Thyroid gland (tissue), 4 donors: ENCODE measurements at regions not wholly inside any gene's neighbourhood (a gene's known extent, or its start where the extent isn't known, plus 50 kb on each side); places are given as distances from the start of the nearest gene placed in this dataset.
"Not testable (repeated sequence)": the region's sequence is repeated elsewhere in the genome, so short reads cannot be mapped to it uniquely, and the experiment has no call there.

Source experiments
- POLR2A ChIP-seq, 2 donors: fragments of 450-650 bp; IDR thresholded peaks; one replicate each; pipeline ENCODE4 v1.6.1; 2017; ENCODE audit warnings: antibody characterized with exemption in 2 of 2, mild to moderate bottlenecking in 2 of 2, moderate library complexity in 1 of 2
- TF ChIP-seq, protein P1 (sequence below), 6 experiments: fragments of 200-600 bp in 3 of 6; fragments of 450-650 bp in 3 of 6; sonication (generic) in 3 of 6; IDR thresholded peaks; one replicate each; pipeline ENCODE4 v1.5.1; 2016 to 2019; ENCODE audit warnings: antibody characterized with exemption in 6 of 6, mild to moderate bottlenecking in 2 of 6, inconsistent platforms in 1 of 6, moderate library complexity in 1 of 6

DNA sequence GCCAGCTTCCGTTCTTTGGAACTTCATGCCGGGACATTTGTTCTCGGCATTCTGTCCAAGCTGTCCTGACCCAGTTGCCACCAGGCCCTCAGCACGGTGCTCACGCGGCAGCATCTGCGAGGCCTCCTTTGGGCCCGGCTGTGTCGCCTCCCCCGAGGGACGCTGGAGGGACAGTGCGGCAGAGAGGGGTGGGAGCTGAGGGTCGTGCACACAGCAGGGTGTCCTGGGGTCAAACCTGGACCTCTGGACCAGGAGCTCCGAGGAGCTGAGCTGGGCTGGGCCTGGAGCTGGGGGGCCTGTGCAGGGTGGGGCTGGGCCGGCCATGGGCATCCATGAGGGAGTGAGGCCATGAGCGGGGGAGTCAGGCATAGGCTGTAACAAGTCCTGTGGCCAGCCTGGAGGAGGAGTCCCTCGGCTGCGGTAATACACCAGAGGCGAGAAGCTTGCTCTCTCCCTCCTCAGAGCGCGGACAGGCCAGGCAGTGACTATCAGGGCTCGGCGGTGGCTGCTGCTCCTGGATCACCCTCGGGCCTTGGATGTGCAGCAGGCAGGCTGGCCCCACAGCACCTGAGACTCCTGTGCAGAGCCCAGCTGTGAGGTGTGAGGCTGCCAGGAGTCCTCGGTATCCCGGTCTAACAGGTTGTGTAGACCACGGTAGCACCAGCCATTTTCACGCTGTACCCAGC is 130.2 kb downstream of the IGLL1 start:
- TF ChIP-seq, protein P1, sequence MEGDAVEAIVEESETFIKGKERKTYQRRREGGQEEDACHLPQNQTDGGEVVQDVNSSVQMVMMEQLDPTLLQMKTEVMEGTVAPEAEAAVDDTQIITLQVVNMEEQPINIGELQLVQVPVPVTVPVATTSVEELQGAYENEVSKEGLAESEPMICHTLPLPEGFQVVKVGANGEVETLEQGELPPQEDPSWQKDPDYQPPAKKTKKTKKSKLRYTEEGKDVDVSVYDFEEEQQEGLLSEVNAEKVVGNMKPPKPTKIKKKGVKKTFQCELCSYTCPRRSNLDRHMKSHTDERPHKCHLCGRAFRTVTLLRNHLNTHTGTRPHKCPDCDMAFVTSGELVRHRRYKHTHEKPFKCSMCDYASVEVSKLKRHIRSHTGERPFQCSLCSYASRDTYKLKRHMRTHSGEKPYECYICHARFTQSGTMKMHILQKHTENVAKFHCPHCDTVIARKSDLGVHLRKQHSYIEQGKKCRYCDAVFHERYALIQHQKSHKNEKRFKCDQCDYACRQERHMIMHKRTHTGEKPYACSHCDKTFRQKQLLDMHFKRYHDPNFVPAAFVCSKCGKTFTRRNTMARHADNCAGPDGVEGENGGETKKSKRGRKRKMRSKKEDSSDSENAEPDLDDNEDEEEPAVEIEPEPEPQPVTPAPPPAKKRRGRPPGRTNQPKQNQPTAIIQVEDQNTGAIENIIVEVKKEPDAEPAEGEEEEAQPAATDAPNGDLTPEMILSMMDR (IDR thresholded peaks at IDR 0.05): not testable (repeated sequence)
- not testable (repeated sequence) for TF ChIP-seq POLR2A (IDR thresholded peaks at IDR 0.05)
